Uterus (tissue), 2 donors: ENCODE measurements at regions not wholly inside any gene's neighbourhood (a gene's known extent, or its start where the extent isn't known, plus 50 kb on each side); places are given as distances from the start of the nearest gene placed in this dataset.

Experiments
- POLR2A ChIP-seq, 2 donors: fragments of 450-650 bp; IDR thresholded peaks; one replicate each; pipeline ENCODE4 v1.6.1; 2016; ENCODE audit warnings: antibody characterized with exemption in 2 of 2, mild to moderate bottlenecking in 1 of 2, moderate library complexity in 1 of 2
- TF ChIP-seq, protein P1 (sequence below), 4 experiments: fragments of 200-600 bp in 2 of 4; fragments of 450-650 bp in 2 of 4; sonication (generic) in 2 of 4; IDR thresholded peaks; one replicate each; pipeline ENCODE4 v1.5.1; 2016 to 2019; ENCODE audit warnings: antibody characterized with exemption in 4 of 4, mild to moderate bottlenecking in 2 of 4, moderate library complexity in 1 of 4

DNA sequence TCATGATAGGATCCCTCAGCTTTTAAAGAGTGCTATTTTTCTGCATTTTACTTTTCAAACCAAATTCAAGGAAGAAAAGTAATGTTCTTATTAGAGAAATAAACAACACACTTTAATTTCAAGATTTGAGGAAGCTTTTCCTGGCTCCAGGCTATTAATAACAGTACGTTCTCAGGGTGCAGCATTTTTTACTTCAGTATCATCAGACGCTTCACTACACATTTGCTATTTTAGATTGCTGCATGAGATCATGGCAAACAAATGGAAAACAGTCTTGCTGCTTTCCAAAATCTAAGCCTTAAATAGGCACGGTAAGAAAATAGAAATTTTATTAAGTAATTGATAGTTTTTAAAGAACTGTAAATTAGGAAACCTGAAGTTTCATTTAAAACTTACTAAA is 253.6 kb upstream of the EXOC2 start:
- no peak for TF ChIP-seq POLR2A (IDR thresholded peaks at IDR 0.05)
- TF ChIP-seq, protein P1, sequence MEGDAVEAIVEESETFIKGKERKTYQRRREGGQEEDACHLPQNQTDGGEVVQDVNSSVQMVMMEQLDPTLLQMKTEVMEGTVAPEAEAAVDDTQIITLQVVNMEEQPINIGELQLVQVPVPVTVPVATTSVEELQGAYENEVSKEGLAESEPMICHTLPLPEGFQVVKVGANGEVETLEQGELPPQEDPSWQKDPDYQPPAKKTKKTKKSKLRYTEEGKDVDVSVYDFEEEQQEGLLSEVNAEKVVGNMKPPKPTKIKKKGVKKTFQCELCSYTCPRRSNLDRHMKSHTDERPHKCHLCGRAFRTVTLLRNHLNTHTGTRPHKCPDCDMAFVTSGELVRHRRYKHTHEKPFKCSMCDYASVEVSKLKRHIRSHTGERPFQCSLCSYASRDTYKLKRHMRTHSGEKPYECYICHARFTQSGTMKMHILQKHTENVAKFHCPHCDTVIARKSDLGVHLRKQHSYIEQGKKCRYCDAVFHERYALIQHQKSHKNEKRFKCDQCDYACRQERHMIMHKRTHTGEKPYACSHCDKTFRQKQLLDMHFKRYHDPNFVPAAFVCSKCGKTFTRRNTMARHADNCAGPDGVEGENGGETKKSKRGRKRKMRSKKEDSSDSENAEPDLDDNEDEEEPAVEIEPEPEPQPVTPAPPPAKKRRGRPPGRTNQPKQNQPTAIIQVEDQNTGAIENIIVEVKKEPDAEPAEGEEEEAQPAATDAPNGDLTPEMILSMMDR (IDR thresholded peaks at IDR 0.05) = no peak
